Fibroblast of skin of scalp (primary cell): ENCODE measurements at regions not wholly inside any gene's neighbourhood (a gene's known extent, or its start where the extent isn't known, plus 50 kb on each side); places are given as distances from the start of the nearest gene placed in this dataset.
"Not testable (repeated sequence)": the region's sequence is repeated elsewhere in the genome, so short reads cannot be mapped to it uniquely, and the experiment has no call there.

Experiments
- DNase-seq: peaks from one replicate; pipeline ENCODE4 v3.0.0-alpha.2; 2013

- no peak for DNase-seq
Observed at GRCh38 chrX:47302396-47302795, 68.0 kb upstream of the ZNF157 start.

- DNase-seq = not testable (repeated sequence)
Observed at GRCh38 chrX:47306471-47307023, 63.8 kb upstream of the ZNF157 start.

- DNase-seq = peak; percentile 66
Observed at GRCh38 chrX:47311932-47312774, 58.2 kb upstream of the ZNF157 start.

- DNase-seq = no peak
Observed at GRCh38 chrX:47313056-47313455, 57.3 kb upstream of the ZNF157 start.

- DNase-seq = no peak
Observed at GRCh38 chrX:47316276-47317025, 53.9 kb upstream of the ZNF157 start.
